ENCODE measurements at regions not wholly inside any gene's neighbourhood (a gene's known extent, or its start where the extent isn't known, plus 50 kb on each side); places are given as distances from the start of the nearest gene placed in this dataset.

- Histone ChIP-seq H4K91ac (ENCODE audit: insufficient read depth, low read depth, low read length) (no peak overlapping the region), H3K27ac (ENCODE audit: insufficient read depth, low read length) (no peak overlapping the region), H2BK120ac (ENCODE audit: low read depth, low read length) (no peak overlapping the region), H2AFZ (replicated peaks; ENCODE audit: low read length, poor library complexity) (no peak overlapping the region), H3K9ac (ENCODE audit: low read depth, low read length) (no peak overlapping the region), H4K20me1 (ENCODE audit: insufficient read depth, low read length) (no peaks in the 10 kb centered on the region), H3K4me3 (ENCODE audit: insufficient read depth, low read depth, low read length) (no peak overlapping the region), H4K8ac (ENCODE audit: low read depth in 2 of 2, low read length in 2 of 2) (no peak overlapping the region), H3K4me1 (ENCODE audit: control insufficient read depth, insufficient read depth, low read length) (no peaks in the 10 kb centered on the region), H3K79me1 (ENCODE audit: low read depth in 1 of 2, low read length in 2 of 2) (no peaks in the 10 kb centered on the region), H2AK5ac (ENCODE audit: low read depth, low read length) (no peak overlapping the region), H3K4me2 (ENCODE audit: low read depth, low read length) (no peak overlapping the region), H3K14ac (replicated peaks; ENCODE audit: low read depth, low read length) (no peak overlapping the region), H2BK15ac (ENCODE audit: low read depth, low read length) (no peak overlapping the region), H2BK5ac (ENCODE audit: low read depth, low read length, poor library complexity, severe bottlenecking) (no peak overlapping the region), H2AK9ac (replicated peaks; ENCODE audit: low read depth, low read length, poor library complexity) (no peak overlapping the region), H3K4ac (ENCODE audit: low read depth, low read length) (no peak overlapping the region), H3K36me3 (ENCODE audit: control insufficient read depth, insufficient read depth, low read length) (no peaks in the 10 kb centered on the region), H3K56ac (ENCODE audit: extremely low read depth, insufficient read depth, low read length) (no peak overlapping the region), H3K18ac (ENCODE audit: low read depth, low read length) (no peak overlapping the region), H3K9me3 (ENCODE audit: control insufficient read depth, insufficient read depth, low read length) (no peaks in the 10 kb centered on the region), H3K23ac (ENCODE audit: low read depth, low read length) (no peak overlapping the region), H2BK20ac (ENCODE audit: low read depth, low read length) (no peak overlapping the region), H3K27me3 (ENCODE audit: control insufficient read depth, insufficient read depth, low read length) (peaks cover 53% of the 10 kb centered on the region), H4K5ac (ENCODE audit: low read depth, low read length) (no peak overlapping the region), H3K9me1 (ENCODE audit: insufficient read depth, low read length) (no peaks in the 10 kb centered on the region)
- dilution Hi-C loops (cut with HindIII; ENCODE audit: low sequenced_read_pairs, unreplicated experiment): no loop called here
- ChIA-PET CTCF (no interaction called here), POLR2A (ENCODE audit: unreplicated experiment) (no interaction called here)
- TF ChIP-seq CEBPB (IDR thresholded peaks at IDR 0.05; ENCODE audit: low read depth, low read length) (no peak), POLR2A (IDR thresholded peaks at IDR 0.05; ENCODE audit: low read depth, low read length) (no peak), MXI1 (IDR thresholded peaks at IDR 0.05; ENCODE audit: borderline replicate concordance, low read depth, low read length) (no peak), CHD1 (IDR thresholded peaks at IDR 0.05; ENCODE audit: low read depth, low read length) (no peak)
- TF ChIP-seq, protein P1, sequence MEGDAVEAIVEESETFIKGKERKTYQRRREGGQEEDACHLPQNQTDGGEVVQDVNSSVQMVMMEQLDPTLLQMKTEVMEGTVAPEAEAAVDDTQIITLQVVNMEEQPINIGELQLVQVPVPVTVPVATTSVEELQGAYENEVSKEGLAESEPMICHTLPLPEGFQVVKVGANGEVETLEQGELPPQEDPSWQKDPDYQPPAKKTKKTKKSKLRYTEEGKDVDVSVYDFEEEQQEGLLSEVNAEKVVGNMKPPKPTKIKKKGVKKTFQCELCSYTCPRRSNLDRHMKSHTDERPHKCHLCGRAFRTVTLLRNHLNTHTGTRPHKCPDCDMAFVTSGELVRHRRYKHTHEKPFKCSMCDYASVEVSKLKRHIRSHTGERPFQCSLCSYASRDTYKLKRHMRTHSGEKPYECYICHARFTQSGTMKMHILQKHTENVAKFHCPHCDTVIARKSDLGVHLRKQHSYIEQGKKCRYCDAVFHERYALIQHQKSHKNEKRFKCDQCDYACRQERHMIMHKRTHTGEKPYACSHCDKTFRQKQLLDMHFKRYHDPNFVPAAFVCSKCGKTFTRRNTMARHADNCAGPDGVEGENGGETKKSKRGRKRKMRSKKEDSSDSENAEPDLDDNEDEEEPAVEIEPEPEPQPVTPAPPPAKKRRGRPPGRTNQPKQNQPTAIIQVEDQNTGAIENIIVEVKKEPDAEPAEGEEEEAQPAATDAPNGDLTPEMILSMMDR (conservative IDR thresholded peaks at IDR 0.05; ENCODE audit: low read depth, low read length): no peak
- in situ Hi-C loops (cut with MboI; ENCODE audit: low sequenced_read_pairs): no loop called here
- intact Hi-C loops (cut with micrococcal nuclease): no loop called here
- ATAC-seq (ENCODE audit: low read depth) (no peak), DNase-seq (no peak)
- no TSS peak for BruUV-seq (replicated peaks)
- WGBS, 2 experiments (ENCODE audit: extremely low coverage in 2 of 2, insufficient read length in 1 of 2): no CpG with 5 or more reads among the region's 3 CpGs
Measured at GRCh38 chr6:3631186-3631585, 120.3 kb downstream of the PXDC1 start.
